ENCODE measurements at regions not wholly inside any gene's neighbourhood (a gene's known extent, or its start where the extent isn't known, plus 50 kb on each side); places are given as distances from the start of the nearest gene placed in this dataset.

GRCh38 chr6:142676027-142676443, 268.9 kb downstream of the HIVEP2 start:
- TF ChIP-seq, protein P1, sequence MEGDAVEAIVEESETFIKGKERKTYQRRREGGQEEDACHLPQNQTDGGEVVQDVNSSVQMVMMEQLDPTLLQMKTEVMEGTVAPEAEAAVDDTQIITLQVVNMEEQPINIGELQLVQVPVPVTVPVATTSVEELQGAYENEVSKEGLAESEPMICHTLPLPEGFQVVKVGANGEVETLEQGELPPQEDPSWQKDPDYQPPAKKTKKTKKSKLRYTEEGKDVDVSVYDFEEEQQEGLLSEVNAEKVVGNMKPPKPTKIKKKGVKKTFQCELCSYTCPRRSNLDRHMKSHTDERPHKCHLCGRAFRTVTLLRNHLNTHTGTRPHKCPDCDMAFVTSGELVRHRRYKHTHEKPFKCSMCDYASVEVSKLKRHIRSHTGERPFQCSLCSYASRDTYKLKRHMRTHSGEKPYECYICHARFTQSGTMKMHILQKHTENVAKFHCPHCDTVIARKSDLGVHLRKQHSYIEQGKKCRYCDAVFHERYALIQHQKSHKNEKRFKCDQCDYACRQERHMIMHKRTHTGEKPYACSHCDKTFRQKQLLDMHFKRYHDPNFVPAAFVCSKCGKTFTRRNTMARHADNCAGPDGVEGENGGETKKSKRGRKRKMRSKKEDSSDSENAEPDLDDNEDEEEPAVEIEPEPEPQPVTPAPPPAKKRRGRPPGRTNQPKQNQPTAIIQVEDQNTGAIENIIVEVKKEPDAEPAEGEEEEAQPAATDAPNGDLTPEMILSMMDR (IDR thresholded peaks at IDR 0.05) = no peak
- no peak for TF ChIP-seq POLR2A (IDR thresholded peaks at IDR 0.05)

Measured in esophagus squamous epithelium (tissue), 4 donors.